ENCODE measurements at regions not wholly inside any gene's neighbourhood (a gene's known extent, or its start where the extent isn't known, plus 50 kb on each side); places are given as distances from the start of the nearest gene placed in this dataset.
"Not testable (repeated sequence)": the region's sequence is repeated elsewhere in the genome, so short reads cannot be mapped to it uniquely, and the experiment has no call there.

DNA sequence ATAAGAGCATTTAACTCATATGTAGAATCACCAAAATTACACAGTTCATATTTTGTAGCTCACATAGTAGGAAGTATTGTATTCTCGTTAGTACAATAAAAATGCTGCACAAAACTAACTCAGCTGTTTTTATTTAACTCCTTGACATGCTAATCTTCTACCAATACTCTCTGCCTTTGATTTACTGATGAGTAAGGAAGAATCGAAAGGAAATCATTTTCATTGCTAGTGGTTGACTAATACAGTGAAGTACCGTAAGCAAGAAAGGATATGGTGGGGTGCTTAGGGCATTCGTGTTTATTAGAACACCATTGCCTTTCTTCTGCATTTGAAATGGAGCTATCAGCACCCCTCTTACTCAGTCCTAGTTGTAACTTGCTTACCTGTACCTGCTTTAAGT lies 1239.1 kb upstream of the TENM3 start:
- DNase-seq, result no peak

GRCh38 chr4:181006499-181007260 lies 1236.5 kb upstream of the TENM3 start:
- no peak for DNase-seq

- DNase-seq, result no peak
These were observed 1235.5 kb upstream of the TENM3 start for GRCh38 chr4:181007751-181008150.

DNA sequence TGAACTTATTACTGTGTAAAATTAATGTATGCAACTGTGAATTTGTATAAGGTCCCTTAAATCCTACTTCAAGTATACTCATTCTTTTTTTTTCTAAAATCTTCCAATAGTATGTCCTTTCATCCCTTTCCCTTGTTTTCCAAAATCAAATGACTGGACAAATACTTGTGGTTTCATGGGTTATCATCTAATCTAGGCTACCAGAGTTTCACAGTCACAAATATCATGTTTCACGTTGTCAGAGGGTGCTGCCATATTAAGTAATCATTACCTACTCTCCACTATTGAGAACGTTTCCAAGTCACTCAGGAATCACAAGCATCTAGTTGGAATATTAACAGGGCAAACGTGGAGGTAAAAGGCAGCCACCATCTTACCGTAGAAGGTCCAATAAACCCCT lies 1235.0 kb upstream of the TENM3 start:
- no peak for DNase-seq

- no peak for DNase-seq
These were observed 1230.0 kb upstream of the TENM3 start for GRCh38 chr4:181013162-181013561.

- DNase-seq, result no peak
These were observed 1226.2 kb upstream of the TENM3 start for GRCh38 chr4:181017038-181017437.

DNA sequence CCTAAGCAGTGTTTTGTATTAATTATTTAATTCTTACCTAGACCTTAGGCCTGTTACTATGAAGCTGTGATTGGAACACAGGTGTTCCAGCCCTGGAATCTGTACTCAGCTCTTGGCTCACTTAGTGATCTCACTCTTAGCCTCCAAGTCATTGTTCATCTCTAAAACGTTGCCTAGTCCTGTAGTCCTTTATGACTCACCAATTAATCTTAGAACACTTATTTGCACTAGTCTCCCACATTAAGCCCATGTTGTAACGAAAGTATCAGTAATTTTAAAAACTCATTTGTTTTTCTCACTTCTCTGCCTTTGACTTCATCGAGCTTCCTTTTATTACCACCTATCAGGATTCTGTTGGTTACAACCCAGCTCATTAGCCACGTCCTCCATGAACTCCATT lies 1224.7 kb upstream of the TENM3 start:
- no peak for DNase-seq

- DNase-seq, result no peak
These were observed 1224.3 kb upstream of the TENM3 start for GRCh38 chr4:181018913-181019312.

- DNase-seq, result no peak
These were observed 1222.7 kb upstream of the TENM3 start for GRCh38 chr4:181020456-181020855.

DNA sequence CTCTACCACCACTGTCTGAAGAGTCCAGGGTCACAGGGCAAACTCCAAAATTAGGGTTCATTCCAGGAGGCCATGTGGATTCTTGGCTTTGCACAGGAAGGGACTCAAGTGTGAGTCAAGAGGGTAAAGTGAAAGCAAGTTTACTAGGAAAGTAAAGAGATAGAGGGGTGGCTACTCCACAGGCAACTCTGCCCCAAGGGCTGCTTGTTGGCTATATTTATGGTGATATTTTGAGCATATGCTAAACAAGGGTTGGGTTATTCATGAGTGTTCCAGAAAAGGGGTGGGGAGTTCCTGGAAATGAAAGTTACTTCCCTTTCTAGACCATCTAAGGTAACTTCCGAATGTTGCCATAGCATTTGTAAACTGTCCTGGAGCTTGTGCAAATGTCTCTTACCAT lies 1222.0 kb upstream of the TENM3 start:
- DNase-seq, result no peak

DNA sequence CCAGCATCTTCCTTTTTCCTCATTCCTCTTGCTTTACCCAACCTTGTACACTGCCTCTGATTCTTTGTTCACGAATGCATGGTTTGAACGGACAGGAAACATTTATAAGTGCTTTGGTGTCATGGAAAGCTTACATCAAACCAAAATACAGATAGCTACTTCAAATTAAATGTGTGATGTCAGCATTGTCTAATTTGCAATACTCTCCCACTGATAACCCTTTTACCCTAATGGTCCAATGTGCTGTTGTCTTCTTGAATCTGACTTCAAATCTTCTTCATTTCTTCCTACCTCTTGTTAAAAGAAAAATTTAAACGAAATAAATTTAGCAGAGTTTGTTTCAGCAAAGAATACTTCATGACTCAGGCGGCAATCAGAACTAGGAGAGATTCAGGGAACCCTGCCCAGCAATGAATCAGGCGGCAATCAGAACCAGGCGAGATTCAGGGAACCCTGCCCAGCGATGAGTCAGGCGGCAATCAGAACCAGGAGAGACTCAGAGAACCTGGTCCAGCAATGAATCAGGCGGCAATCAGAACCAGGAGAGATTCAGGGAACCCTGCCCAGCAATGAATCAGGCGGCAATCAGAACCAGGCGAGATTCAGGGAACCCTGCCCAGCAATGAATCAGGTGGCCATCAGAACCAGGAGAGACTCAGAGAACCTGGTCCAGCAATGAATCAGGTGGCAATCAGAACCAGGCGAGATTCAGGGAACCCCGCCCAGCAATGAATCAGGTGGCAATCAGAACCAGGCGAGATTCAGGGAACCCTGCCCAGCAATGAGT lies 1212.9 kb upstream of the TENM3 start:
- DNase-seq, result not testable (repeated sequence)

GRCh38 chr4:181030961-181031360 lies 1212.2 kb upstream of the TENM3 start:
- no peak for DNase-seq

GRCh38 chr4:181043486-181043885 lies 1199.7 kb upstream of the TENM3 start:
- no peak for DNase-seq

DNA sequence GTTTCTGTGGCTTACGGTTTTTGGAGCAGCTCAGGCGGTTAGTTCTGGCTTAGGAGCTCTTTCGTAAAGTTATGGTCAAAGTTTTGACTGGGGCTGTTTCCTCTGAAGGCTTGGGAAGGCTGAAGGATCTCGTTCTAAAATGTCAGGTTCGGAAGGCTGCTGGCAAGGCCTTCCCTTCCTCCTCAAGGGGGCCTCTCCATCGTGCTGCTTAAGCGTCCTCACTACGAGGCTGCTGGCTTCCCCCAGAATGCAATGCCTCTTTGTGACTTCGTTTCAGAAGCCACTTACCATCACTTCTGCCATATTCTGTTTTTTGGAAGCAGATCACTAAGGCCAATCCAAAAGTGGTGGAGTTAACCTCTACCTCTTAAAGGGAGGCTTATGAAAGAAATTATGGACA lies 1196.4 kb upstream of the TENM3 start:
- no peak for DNase-seq

DNA sequence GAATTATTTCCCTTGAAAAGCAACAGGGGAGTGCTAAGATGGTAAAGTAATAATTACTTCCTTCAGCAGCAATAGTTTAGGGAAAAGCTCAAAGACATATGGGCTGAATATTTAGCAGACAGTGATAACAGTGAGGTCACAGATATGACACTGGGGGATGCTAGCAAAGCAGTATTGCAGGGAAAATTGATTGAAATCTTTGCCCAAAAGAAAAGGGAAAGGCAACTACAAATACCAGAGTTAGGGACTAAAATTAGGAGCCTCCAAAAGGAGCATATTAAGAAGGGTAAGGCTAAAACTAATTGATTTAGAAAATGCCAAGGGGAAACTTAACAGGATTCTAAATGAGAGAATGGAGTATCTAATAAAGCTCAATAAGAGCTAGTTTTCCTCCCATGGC lies 1191.3 kb upstream of the TENM3 start:
- DNase-seq, result no peak

GRCh38 chr4:181061787-181062186 lies 1181.4 kb upstream of the TENM3 start:
- DNase-seq, result no peak

- peak; percentile 26 for DNase-seq
These were observed 1180.0 kb upstream of the TENM3 start for GRCh38 chr4:181063212-181063611.

DNA sequence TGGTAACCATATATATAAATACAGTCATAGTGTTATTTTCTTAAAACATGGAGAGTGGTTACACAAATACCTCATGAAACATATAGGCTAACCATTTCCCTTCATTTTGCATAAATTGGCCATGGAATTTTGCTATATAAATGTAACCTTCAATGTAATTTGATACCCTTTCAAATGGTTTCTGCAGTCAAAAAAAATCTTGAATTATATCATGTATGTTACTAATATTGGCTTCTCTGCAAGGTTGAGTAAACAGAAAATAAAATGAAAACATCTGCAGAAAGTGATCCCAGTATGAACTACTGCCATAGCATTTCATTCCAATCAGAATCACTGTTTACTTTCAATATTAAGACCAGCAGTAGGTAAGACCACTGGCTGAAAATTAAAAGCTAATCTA lies 1165.9 kb upstream of the TENM3 start:
- no peak for DNase-seq

- DNase-seq, result no peak
These were observed 1165.0 kb upstream of the TENM3 start for GRCh38 chr4:181078196-181078595.

DNA sequence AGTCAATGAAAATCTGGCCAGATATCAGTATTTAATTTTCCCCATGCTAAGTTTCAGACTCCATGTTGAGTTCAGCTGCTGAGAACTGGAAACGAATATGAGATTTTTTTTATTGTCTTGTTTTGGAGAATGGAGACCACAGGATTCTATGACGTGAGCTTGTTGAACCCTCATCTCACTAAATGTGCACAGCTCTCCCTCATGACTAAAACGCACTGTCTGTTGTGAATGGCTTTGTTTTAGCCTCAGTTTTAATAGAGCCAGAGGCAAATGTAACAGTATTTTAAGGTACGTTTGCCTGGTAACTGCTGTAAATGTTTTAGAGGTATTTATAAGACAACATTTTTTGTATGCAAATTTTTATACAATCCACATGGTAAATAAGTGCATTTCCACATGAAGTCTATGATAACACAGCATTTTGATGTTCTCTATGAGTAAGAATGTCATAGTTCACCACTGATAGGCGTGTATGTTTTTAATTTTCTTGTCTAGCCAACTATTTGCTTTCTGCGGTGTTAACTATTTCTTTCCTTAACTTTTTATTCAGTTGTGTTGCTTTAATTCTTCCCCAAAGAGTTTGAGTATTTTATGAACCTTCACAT lies 1159.3 kb upstream of the TENM3 start:
- DNase-seq, result no peak

DNA sequence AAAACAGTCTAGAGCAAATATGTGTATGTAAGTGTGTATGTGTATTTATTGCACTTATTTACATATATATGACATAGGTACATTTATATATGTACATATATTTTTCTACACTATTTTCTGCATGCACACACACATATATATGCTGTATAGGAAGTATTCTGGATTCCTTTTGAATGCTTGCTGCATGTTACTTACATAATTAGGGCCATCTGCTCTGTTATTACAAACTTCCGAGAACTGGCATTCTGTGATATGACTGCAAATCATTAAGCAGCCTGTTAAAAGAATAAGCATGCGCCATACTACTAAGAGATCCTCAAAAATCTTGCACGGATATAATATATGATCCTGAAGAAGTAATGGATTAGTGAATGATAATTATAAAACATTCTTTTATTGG lies 1157.6 kb upstream of the TENM3 start:
- no peak for DNase-seq

DNA sequence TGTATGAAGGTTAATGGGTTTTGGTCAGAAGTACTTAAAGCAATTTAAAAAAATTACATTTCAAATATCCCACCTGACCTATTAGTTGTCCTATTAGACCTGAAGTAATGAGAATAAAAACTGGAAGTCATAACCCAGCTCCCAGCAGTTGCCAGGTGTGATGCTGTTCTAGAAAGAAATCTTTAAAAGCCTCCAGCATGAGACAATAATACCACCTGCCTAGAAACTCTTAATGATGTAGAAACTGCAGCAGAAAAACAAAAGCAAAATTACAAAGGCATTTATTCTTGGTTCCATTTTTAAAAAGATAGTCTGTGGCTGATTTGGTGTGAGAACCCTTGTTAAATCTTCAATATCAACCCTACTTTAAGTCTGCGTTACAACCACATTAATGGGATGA lies 1137.7 kb upstream of the TENM3 start:
- no peak for DNase-seq

- no peak for DNase-seq
These were observed 1136.8 kb upstream of the TENM3 start for GRCh38 chr4:181106398-181106797.

- DNase-seq, result no peak
These were observed 1135.0 kb upstream of the TENM3 start for GRCh38 chr4:181108237-181108636.
